ENCODE measurements at regions not wholly inside any gene's neighbourhood (a gene's known extent, or its start where the extent isn't known, plus 50 kb on each side); places are given as distances from the start of the nearest gene placed in this dataset.

GRCh38 chr10:45211576-45211975 lies 103.8 kb downstream of the OR13A1 start:
- Histone ChIP-seq H3K27me3 (ENCODE audit: insufficient read depth, poor library complexity, severe bottlenecking) (no peaks in the 10 kb centered on the region), H3K27ac (replicated peaks) (no peak overlapping the region), H3K4me3 (replicated peaks; ENCODE audit: insufficient read depth, low read length) (no peak overlapping the region)
- TF ChIP-seq POLR2AphosphoS5 (IDR thresholded peaks at IDR 0.05; ENCODE audit: low read depth) = no peak
- no peak for TF ChIP-seq GABPA (IDR thresholded peaks at IDR 0.05; ENCODE audit: low read depth)
- TF ChIP-seq REST (IDR thresholded peaks at IDR 0.05; ENCODE audit: insufficient replicate concordance, low read depth) = no peak
- TF ChIP-seq CTCF (IDR thresholded peaks at IDR 0.05; ENCODE audit: insufficient read depth, low read length) = no peak
- no peak for TF ChIP-seq SPI1 (IDR thresholded peaks at IDR 0.05; ENCODE audit: borderline replicate concordance, low read depth)
- no peak for DNase-seq (ENCODE audit: low read depth in 1 of 2, low spot score in 1 of 2)

GRCh38 chr10:45219416-45219815 lies 96.0 kb downstream of the OR13A1 start:
- Histone ChIP-seq H3K27me3 (ENCODE audit: insufficient read depth, poor library complexity, severe bottlenecking) (no peaks in the 10 kb centered on the region), H3K27ac (replicated peaks) (no peak overlapping the region), H3K4me3 (replicated peaks; ENCODE audit: insufficient read depth, low read length) (no peak overlapping the region)
- no peak for TF ChIP-seq SPI1 (IDR thresholded peaks at IDR 0.05; ENCODE audit: borderline replicate concordance, low read depth)
- no peak for TF ChIP-seq CTCF (IDR thresholded peaks at IDR 0.05; ENCODE audit: insufficient read depth, low read length)
- no peak for TF ChIP-seq REST (IDR thresholded peaks at IDR 0.05; ENCODE audit: insufficient replicate concordance, low read depth)
- TF ChIP-seq POLR2AphosphoS5 (IDR thresholded peaks at IDR 0.05; ENCODE audit: low read depth) = no peak
- no peak for TF ChIP-seq GABPA (IDR thresholded peaks at IDR 0.05; ENCODE audit: low read depth)
- no peak for DNase-seq (ENCODE audit: low read depth in 1 of 2, low spot score in 1 of 2)

- Histone ChIP-seq H3K27ac (replicated peaks) (no peak overlapping the region), H3K4me3 (replicated peaks; ENCODE audit: insufficient read depth, low read length) (no peak overlapping the region), H3K27me3 (ENCODE audit: insufficient read depth, poor library complexity, severe bottlenecking) (no peaks in the 10 kb centered on the region)
- TF ChIP-seq GABPA (IDR thresholded peaks at IDR 0.05; ENCODE audit: low read depth) = no peak
- TF ChIP-seq CTCF (IDR thresholded peaks at IDR 0.05; ENCODE audit: insufficient read depth, low read length) = no peak
- no peak for TF ChIP-seq REST (IDR thresholded peaks at IDR 0.05; ENCODE audit: insufficient replicate concordance, low read depth)
- no peak for TF ChIP-seq POLR2AphosphoS5 (IDR thresholded peaks at IDR 0.05; ENCODE audit: low read depth)
- TF ChIP-seq SPI1 (IDR thresholded peaks at IDR 0.05; ENCODE audit: borderline replicate concordance, low read depth) = no peak
- no peak for DNase-seq (ENCODE audit: low read depth in 1 of 2, low spot score in 1 of 2)
Observed at GRCh38 chr10:45220931-45221330, 94.5 kb downstream of the OR13A1 start.

Measured in HL-60 (cell line).